ENCODE measurements at regions not wholly inside any gene's neighbourhood (a gene's known extent, or its start where the extent isn't known, plus 50 kb on each side); places are given as distances from the start of the nearest gene placed in this dataset.

DNA sequence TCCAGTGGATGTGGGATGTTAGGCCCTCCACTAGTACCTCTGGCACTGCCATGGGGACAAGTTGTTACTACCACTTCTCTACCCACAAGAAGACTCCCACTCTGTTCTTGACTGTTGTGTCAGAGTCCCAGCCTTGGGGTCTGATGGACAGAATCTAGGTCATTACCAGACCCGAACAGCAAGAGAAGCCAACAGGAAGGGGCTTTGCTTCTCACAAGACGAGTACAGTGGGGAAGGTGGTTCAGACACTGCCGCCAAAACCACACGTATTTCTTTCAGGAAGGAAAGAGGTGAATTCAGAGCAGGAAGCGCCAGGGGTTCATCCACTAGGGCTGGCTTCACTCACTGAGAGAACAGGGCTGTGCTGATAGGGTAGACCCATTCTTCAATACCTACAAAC is 161.3 kb upstream of the KIT start:
- Histone ChIP-seq H3K27me3 (ENCODE audit: control insufficient read depth, insufficient read depth, low read length) (no peaks in the 10 kb centered on the region; the same call in 1 of the 2 replicates), H4K8ac (ENCODE audit: low read depth in 2 of 2, low read length in 2 of 2) (no peak overlapping the region), H3K14ac (replicated peaks; ENCODE audit: low read depth, low read length) (no peak overlapping the region), H3K9me3 (ENCODE audit: control insufficient read depth, insufficient read depth, low read length) (no peaks in the 10 kb centered on the region), H2AFZ (replicated peaks; ENCODE audit: low read length, poor library complexity) (no peak overlapping the region), H2BK5ac (ENCODE audit: low read depth, low read length, poor library complexity, severe bottlenecking) (no peak overlapping the region), H3K36me3 (ENCODE audit: control insufficient read depth, insufficient read depth, low read length) (no peaks in the 10 kb centered on the region), H3K9me1 (ENCODE audit: insufficient read depth, low read length) (peaks cover 7% of the 10 kb centered on the region; the same call in 1 of the 2 replicates), H2AK5ac (ENCODE audit: low read depth, low read length) (no peak overlapping the region), H3K4ac (ENCODE audit: low read depth, low read length) (no peak overlapping the region), H2BK20ac (ENCODE audit: low read depth, low read length) (no peak overlapping the region), H2BK15ac (ENCODE audit: low read depth, low read length) (no peak overlapping the region; the same call in 2 of the 3 replicates), H3K56ac (ENCODE audit: extremely low read depth, insufficient read depth, low read length) (no peak overlapping the region), H3K23ac (ENCODE audit: low read depth, low read length) (no peak overlapping the region), H3K4me1 (ENCODE audit: control insufficient read depth, insufficient read depth, low read length) (peaks cover 12% of the 10 kb centered on the region; the same call in 1 of the 2 replicates), H3K4me3 (ENCODE audit: insufficient read depth, low read depth, low read length) (no peak overlapping the region), H3K9ac (ENCODE audit: low read depth, low read length) (no peak overlapping the region), H4K5ac (ENCODE audit: low read depth, low read length) (no peak overlapping the region; the same call in 1 of the 2 replicates), H2AK9ac (replicated peaks; ENCODE audit: low read depth, low read length, poor library complexity) (no peak overlapping the region), H3K27ac (ENCODE audit: insufficient read depth, low read length) (no peak overlapping the region), H2BK120ac (ENCODE audit: low read depth, low read length) (no peak overlapping the region), H3K18ac (ENCODE audit: low read depth, low read length) (no peak overlapping the region), H3K4me2 (ENCODE audit: low read depth, low read length) (no peak overlapping the region), H4K91ac (ENCODE audit: insufficient read depth, low read depth, low read length) (no peak overlapping the region), H3K79me1 (ENCODE audit: low read depth in 1 of 2, low read length in 2 of 2) (no peaks in the 10 kb centered on the region), H4K20me1 (ENCODE audit: insufficient read depth, low read length) (no peaks in the 10 kb centered on the region)
- intact Hi-C loops (cut with micrococcal nuclease): no loop called here
- TF ChIP-seq BHLHE40 (IDR thresholded peaks at IDR 0.05; ENCODE audit: low read depth, low read length) (no peak), MXI1 (IDR thresholded peaks at IDR 0.05; ENCODE audit: borderline replicate concordance, low read depth, low read length) (no peak), CHD1 (IDR thresholded peaks at IDR 0.05; ENCODE audit: low read depth, low read length) (no peak), FOS (IDR thresholded peaks at IDR 0.05; ENCODE audit: low read depth, low read length) (no peak), POLR2A (IDR thresholded peaks at IDR 0.05; ENCODE audit: low read depth, low read length) (no peak), RCOR1 (IDR thresholded peaks at IDR 0.05; ENCODE audit: insufficient replicate concordance, low read length) (no peak), NFE2L2 (IDR thresholded peaks at IDR 0.05; ENCODE audit: low read depth, low read length) (no peak), RFX5 (IDR thresholded peaks at IDR 0.05; ENCODE audit: low read depth, low read length) (no peak)
- TF ChIP-seq, protein P1, sequence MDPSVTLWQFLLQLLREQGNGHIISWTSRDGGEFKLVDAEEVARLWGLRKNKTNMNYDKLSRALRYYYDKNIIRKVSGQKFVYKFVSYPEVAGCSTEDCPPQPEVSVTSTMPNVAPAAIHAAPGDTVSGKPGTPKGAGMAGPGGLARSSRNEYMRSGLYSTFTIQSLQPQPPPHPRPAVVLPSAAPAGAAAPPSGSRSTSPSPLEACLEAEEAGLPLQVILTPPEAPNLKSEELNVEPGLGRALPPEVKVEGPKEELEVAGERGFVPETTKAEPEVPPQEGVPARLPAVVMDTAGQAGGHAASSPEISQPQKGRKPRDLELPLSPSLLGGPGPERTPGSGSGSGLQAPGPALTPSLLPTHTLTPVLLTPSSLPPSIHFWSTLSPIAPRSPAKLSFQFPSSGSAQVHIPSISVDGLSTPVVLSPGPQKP (IDR thresholded peaks at IDR 0.05; ENCODE audit: borderline replicate concordance, low read depth, low read length): no peak
- ChIA-PET CTCF (no interaction called here), POLR2A (ENCODE audit: unreplicated experiment) (no interaction called here)
- in situ Hi-C loops (cut with MboI; ENCODE audit: low sequenced_read_pairs): no loop called here
- DNase-seq (no peak), ATAC-seq (ENCODE audit: low read depth) (no peak)
- dilution Hi-C loops (cut with HindIII; ENCODE audit: low sequenced_read_pairs, unreplicated experiment): no loop called here
- no TSS peak for BruUV-seq (replicated peaks)
- WGBS, 2 experiments (ENCODE audit: extremely low coverage in 2 of 2, insufficient read length in 1 of 2): 83% methylated on average over 2 of the region's 5 CpGs; no CpG with 5 or more reads in 1 of the 2 experiments

Measured in IMR-90 (cell line).